GM18498 (cell line): ENCODE measurements at regions not wholly inside any gene's neighbourhood (a gene's known extent, or its start where the extent isn't known, plus 50 kb on each side); places are given as distances from the start of the nearest gene placed in this dataset.

ENCODE experiments used
- ATAC-seq: cut with Tn5 transposase; IDR thresholded peaks from one replicate; pipeline ENCODE4 v1.9.1; 2021; ENCODE audit warnings: mild to moderate bottlenecking, moderate library complexity; ENCODE audit not compliant: unreplicated experiment

DNA sequence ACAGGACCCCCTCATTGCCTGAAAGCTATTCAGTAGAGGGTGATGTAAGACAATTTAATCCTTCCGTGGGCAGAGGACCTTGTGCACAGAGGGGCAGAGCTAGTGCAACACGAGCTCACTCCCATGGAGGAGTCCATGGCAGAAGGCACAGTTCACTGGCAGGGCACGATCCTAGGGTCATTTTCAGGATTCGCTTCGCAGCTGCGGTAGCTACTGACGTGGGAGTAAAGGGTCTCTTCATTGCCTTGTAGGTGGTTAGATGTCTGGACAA is 207.8 kb downstream of the FOXO1 start:
- ATAC-seq, result no peak

DNA sequence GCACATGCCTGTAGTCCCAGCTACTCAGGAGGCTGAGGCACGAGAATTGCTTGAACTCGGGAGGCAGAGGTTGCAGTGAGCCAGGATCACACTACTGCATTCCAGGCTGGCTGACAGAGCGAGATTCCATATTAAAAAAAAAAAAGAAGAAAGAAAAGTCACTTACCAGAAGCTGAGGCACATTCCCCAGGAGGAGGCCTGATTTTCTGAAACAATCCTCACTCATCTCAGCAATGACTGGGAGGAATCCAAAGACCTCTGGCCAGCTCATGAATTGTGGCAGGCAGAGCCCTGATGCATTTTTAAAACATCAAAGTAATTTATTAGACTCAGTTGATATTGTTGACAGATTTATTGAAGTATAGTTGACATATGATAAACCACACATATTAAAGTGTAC is 206.3 kb downstream of the FOXO1 start:
- ATAC-seq, result no peak

DNA sequence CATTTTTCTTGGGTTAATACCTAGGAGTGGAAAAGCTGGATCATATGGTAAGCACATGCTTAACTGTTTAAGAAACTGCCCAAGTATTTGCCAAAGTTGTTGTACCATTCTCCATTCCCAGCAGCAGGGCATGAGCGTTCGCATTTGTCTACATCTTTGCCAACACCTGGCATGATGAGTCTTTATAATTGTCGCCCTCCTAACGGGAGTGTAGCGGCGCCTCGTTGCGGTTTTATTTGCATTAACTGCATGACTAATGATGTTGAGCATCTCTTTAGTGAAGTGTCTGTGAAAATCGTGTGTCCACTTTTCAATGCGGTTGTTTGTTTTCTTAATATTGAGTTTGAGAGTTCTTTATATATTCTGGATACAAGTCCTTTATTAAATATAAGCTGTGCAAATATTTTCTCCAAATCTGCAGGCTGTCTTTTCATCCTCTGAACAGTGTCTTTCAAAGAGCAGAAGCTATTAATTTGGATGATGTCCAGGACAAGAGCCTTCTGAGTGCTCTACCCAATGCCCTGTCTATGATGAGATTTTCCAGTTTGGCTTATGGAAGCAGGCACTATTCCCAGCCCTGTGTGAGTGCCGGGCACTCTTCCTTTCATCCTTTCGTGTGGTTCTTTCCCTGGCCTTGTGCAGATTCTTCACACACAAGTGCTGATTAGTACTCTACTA is 202.0 kb downstream of the FOXO1 start:
- no peak for ATAC-seq

DNA sequence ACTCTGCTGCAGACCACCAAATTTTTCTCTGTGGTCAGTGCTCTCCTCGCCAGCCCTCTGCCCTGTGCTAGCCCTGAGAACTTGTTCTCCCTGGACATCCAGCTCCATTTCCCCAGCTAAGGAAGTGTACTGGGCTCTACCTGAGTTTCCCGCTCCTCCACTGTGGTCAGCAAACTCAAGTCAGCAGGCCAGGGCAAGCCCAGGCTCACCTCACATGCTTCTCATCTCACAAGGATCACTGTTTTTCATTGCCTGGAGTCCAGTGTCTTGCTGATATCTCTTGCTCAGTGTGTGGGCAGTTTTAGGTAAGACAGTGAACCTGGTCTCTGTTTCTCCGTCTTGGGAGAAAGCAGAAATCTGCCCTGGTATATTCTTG is 201.4 kb downstream of the FOXO1 start:
- ATAC-seq, result no peak

DNA sequence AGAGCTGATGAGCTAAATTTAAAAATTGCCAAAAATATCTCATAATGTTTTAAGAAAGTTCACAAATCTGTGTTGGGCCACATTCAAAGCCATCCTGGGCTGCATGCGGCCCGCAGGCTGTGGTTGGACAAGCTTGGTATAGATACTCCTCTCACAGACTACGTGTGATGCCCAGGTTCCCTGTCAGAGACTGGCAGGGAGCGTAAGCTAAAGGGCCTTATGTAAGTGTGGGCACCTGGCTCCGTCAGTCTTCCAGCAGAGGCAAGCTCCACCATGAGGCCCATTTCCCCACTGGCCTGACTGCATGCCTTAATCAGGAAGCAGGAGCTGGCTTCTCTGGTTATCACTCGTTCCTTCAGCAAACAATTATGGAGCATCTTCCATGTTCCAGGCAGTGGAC is 200.2 kb downstream of the FOXO1 start:
- no peak for ATAC-seq

DNA sequence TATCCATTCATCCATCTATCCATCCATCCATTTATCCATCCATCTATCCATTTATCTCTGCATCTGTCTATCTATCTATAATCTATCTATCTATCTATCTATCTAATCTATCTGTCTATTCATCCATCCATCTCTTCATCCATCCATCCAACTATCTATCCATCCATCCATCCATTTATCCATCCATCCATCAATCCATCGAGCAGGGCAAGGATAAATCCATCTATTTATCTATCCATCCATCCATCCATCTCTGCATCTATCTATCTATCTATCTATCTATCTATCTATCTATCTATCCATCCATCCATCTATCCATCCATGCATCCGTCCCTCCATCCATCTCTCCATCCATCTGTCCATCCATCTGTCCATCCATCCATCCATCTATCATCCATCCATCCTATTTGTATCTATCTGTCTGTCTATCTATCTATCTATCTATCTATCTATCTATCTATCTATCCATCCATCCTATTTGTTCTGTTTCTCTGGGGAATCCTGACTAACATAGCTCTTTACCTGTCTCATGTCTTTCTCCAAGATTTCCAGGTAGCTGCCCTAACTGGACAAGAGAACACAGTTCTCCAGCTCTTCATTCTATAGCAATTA is 198.1 kb downstream of the FOXO1 start:
- ATAC-seq, result no peak

DNA sequence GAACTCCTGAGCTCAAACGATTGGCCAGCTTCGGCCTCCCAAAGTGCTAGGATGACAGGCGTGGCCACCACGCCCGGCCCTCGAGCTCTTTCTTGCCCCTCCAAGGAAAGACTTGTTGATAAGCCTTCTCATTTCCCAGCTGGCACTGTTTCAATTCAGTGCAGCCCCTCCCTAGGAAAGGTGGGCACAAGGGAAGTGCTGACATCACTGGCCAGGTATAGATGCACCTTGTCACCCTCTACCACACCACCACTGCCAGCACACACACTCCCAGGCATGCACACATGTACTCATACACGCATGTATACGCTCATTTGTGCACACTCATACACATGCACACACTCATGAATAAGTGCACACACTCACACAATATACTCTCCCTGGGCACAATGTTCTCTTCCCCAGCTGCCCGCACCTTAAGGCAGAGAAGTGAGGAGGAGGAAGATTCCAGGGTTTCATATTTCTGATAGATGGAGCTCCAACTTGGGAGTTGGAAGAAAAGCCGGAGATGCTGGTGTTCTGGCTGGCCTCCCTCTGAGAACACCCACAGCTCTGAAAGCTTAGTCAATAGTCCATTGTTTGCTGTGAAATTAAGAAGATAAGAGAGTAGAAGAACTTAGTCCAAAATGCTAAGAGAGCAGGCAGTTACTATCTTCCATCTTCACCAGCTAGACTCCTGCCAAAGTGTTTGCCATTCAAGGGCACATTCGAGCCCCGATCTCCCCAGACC is 196.7 kb downstream of the FOXO1 start:
- no peak for ATAC-seq

DNA sequence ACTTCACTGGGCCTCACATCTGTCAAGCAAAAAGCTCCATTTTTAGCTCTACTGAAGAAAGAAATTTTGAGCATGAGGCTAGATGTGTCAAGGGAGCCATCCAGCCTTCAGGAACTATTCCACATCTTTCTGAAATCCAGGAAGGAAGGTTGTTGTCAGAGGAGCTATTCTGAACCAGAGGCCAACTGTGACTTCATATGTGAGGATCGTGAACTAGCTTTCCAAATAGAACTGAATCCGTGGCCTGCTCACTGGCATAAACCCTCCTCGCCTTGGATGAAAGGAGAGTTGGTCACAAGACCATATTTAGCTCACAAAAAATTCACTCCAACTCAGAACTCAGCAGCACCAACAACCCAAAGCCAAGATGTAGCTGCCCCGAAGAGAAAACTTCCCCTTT is 195.8 kb downstream of the FOXO1 start:
- ATAC-seq, result no peak

DNA sequence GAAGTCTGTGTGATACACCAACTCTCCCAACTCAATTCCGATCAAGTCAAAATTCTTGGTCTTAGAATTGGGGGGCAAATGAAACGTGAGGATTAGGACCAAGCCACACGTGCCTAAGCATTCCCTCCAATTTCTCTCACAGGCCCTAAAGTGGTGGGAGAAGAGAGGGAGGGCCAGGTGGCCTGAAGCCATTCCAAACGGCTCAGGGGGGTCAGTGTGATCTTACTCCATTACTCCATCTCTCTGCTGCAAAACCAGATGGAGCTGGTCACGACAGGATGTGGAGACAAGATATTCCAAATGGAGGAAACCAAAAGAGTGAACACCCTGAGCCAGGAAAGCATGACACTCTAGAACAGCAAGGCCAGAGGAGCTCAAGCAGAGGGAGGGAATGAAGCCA is 195.4 kb downstream of the FOXO1 start:
- no peak for ATAC-seq

DNA sequence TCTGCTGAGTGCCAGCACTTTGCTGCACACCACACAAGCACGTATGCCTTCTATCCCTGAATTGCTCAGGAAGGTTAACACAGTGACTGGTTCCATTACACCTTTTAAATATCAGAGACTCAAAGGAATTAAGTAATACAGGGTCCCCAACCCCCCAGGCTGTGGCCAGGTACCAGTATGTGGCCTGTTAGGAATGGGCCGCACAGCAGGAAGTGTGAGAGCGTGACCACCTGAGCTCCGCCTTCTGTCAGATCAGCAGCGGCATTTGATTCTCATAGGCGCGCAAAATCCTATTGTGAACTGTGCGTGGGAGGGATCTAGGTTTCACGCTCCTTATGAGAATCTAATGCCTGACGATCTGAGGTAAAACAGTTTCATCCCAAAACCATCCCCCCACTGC is 194.5 kb downstream of the FOXO1 start:
- no peak for ATAC-seq

DNA sequence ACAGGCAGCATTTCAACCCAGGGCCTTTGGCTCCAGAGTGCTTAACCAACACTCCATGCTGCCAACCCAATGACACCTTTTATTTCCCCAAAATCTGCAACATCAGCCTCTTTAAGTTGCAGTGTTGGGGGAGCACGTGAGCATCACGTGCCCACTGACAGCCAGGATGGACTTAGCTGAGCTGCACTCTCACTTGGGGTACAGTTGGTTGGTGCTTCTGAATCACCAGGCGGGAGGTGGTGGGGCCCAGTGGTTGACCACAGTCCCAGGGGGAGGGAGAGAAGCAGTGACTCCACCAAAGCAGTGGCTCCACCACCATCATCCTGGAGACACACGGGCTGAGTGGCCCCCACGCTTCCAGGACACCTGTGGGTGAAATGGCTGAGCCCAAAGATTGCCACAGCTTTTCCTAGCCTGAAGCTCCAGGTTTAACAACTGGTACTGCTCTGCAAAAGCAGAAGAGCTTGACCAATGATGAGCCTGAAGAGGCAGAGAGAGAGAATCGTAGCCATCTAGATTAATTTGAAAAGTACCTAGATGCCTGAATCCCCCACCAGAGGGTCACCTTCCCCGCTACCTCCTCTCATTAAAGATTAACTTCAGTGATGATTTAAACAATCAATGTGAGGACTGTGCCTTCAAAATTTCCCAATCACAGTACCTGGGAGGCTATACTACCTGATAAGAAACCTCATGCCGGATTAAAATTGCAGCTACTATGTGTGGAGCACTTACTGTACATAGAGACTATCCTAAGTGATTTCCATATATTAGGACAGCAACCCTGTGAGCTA is 193.8 kb downstream of the FOXO1 start:
- ATAC-seq, result no peak

DNA sequence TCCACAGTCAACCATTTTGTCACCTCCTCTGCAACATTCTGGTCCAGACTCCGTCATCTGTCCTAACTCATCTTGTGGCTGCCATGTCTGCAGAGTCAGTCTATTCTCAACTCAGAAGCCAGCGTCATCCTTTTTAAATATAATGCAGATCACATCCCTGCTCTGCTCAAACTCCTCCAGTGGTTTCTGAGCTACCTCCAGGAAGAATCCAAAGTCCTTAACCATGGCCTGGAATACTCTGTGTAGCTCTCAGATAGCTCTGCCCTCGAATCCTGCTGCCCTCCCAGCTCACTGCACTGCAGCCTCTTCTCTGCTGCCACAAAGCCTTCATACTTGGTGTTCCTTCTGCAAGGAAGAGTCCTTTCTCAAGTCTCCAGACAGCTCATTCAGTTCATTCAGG is 190.8 kb downstream of the FOXO1 start:
- ATAC-seq, result no peak

DNA sequence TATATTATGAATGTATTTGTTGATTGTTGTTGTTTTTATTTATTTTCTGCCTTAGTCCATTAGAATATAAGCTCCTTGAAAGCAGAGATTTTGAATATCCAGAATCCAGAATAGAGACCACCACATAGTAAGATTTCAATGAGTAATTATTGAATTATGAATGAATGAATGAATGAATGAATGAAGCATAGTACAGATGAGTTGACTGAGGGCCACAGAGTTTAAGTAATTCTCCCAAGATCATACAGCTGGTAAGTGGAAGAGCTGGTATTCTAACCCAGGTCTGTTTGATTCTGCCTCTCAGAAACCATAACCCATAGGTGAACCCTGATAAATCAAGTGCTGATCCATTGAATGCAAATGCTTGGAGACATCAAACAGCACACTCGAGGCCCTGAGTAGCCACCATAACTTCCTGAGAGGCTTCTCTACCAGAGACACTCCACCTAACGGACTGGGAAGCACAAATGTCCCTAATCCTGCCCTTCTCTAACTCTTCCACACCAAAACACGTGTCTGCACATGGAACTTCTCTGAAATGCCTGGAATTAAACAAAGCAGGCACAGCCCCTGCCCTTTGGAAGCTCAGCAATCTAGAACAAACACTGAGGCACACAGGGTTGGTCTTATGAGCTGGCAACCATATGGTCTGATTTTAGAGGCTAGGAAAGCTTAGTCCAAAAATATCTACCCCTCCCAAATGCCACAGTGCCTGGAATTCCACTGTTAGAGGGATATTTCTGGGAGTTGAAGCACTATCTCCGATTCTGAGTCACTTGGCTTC is 190.1 kb downstream of the FOXO1 start:
- no peak for ATAC-seq

DNA sequence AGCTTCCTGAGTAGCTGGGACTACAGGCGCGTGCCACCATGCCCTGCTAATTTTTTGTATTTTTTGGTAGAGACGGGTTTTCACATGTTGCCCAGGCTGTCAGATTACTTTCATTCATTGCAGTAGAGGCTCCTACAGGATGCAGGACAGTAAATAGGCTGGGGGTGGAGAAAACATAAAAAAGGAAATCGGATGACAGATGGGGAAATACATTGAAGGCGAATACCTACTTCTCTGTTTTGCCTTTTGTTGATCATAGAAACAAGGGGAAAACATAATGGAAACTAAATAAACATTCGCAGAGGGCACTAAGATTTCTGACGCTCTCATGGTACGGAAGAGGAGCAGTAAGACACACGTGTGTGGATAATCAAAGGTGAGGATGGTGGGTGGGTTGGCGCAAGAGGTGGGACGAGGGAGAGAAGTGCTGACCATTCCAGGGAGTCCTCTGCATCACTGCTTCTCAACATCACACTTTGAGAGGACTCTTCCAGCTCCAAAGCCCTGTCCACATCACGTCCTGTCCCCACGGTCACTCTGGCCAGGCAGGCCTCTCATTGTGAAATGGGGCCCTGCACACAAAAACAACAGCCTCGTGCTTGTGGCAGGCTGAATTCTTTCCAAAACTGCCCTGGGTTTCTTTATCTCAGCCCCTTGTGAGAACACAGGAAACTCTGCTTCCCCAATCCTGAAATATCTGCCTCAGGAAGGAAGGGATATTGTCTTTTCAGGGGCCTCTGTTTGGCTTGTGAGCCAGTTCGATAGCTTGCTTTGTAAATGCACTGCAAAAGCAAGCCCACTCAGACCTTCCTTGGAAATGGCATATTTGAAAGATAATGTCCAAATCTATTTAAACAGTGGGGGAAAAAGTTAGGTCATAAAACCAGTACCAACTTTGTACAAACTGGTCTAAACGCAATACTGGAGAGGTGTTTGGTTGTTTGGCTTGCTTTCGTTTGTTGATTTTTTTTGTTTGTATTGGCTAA is 188.5 kb downstream of the FOXO1 start:
- ATAC-seq, result no peak

DNA sequence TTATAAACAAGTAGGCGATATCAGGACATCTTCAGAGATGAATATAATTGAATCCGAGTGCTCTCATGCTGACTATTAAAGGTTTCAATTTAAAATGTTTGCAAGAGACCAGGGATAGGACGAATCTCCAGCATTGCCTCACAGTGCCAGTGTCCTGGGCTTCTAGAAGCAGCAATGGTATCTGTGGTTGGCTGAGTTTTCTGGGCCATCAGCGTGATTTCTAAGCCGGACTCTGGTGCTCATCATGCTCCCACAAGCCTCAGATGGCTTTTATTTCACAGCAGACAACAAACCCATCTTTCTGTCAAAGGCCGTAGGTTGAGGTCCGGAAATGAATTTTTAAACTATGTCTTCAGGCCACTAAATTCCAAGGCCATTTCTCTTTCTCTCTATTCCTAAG is 187.7 kb downstream of the FOXO1 start:
- ATAC-seq, result no peak

DNA sequence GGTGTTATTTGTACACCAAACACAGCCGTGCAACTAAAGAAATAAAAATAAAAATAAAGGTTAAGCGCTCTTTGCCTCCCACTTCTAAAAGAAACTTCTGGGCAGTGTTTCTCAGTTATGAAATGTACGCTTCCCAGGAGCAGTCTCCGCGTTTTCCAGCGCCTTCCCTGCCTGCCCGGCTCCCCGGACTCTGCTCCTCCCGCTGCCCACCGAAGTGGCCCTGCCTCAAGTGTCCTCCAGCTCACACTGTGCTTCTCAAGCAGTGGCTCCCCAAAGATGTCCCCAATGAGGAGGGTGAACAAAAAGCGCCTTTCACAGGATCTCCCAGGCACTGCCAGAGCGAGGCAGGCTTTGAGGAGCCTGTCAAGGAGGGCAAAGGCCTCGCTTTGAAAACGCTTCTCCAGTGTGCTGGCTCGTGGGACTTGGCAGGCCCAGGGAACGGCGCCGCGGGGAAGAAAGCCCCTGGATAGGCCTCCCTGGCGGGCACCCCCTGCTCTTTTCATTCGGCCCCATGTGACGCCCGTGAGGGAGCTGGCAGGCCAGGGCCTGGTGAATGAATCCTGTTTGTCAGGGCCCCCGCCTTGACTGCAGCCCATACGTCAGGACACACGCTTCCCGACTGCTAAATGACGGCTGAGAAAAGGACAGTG is 187.1 kb downstream of the FOXO1 start:
- no peak for ATAC-seq

DNA sequence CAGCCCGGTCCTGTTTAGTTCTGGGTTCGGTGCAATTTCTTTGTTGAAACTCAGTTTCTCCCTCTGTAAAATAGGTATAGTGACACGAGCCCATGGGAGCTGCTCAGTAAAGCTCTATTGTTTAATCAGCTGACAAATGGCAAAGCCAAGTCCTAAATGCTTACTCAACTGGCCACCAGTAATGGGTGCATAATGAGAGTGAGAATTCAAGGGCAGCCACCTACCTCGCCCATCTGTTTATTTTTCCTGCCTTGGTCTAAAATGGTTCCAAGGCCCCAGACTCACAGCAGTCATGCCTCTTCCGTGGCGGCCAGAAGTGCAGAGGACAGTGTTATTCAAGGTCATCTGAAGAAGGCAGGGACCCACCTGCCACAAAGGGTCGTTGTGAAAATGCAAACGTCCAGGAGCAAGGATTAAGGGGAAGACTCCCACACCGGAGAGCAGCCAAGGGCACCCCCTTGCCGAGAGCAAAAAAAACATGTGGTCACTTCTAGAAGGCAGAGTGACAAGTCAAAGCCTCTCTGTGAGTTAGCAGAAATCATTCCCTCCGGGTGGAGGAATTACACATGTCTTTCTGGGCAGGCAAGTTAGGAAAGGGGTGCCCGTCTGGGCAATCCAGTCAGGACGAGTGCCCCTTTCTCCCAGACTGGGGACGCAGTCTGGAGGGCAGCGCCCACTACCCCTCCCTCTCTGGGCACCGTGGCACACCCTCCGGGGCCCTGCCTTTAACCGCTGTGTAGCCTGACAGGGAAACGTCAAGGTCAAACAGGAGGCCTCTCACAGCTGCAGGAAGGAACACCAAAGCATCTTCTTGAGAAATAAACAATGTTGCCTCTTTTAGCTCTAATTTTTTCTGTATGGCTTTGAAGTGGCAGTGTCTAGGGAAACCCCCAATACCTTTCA is 186.2 kb downstream of the FOXO1 start:
- ATAC-seq, result no peak

DNA sequence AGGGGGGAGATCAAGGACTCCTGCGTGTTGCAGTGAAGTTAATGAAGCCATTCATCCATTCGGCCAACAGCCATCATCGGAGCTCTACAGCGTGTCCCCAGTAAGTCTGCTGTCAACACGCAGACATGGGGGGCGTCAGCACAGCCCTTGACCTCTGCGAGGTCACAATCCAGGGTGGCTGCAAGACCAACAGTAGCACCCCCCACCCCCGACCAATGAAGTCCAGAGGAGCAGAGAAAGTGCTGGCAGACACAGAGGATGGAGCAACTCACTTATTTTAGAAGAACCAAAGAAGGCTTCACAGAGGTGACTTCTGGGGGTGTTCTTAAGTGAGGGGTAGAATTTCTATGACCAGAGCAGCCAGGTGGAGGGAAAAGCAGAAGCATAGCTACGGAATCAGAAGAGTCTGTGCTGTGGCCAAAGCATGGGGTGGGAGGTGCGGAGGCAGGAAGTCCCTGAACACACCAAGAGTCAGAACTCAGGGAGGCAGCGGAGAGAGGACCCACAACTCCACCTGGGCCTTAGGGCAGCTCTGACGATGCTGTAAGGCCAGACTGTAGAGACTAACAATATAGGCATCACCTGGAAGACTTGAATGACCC is 185.4 kb downstream of the FOXO1 start:
- ATAC-seq, result no peak
